ENCODE measurements at regions not wholly inside any gene's neighbourhood (a gene's known extent, or its start where the extent isn't known, plus 50 kb on each side); places are given as distances from the start of the nearest gene placed in this dataset.

- no peak overlapping the region for H3K4me2 ChIP-seq (ENCODE audit: extremely low read depth, insufficient read depth, low read length)
Measured at GRCh38 chr2:136375017-136375901, 257.3 kb upstream of the CXCR4 start.

DNA sequence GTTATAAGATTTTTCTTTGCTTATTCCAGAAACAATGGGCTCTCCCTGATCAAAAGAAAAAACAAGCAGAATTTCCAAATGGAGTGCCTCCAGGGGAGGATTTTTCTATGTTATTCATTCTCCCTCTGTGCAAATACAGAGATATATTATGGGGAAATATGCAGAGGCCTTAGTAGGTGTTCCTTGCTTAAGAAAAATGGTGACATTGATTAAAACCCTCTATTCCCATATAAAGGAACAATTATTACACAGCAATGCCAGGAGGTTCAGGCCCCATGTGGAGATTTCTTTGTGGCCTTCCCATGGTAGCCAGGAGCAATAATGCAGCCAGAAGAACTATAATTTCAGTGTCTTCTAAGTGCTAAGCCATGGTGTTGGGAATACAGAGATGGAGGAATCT is 255.9 kb upstream of the CXCR4 start:
- TF ChIP-seq, protein P1, sequence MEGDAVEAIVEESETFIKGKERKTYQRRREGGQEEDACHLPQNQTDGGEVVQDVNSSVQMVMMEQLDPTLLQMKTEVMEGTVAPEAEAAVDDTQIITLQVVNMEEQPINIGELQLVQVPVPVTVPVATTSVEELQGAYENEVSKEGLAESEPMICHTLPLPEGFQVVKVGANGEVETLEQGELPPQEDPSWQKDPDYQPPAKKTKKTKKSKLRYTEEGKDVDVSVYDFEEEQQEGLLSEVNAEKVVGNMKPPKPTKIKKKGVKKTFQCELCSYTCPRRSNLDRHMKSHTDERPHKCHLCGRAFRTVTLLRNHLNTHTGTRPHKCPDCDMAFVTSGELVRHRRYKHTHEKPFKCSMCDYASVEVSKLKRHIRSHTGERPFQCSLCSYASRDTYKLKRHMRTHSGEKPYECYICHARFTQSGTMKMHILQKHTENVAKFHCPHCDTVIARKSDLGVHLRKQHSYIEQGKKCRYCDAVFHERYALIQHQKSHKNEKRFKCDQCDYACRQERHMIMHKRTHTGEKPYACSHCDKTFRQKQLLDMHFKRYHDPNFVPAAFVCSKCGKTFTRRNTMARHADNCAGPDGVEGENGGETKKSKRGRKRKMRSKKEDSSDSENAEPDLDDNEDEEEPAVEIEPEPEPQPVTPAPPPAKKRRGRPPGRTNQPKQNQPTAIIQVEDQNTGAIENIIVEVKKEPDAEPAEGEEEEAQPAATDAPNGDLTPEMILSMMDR (conservative IDR thresholded peaks at IDR 0.05 in 1 of 2, IDR thresholded peaks at IDR 0.05 in 1 of 2; ENCODE audit: low read depth in 1 of 2, low read length in 2 of 2), result no peak
- TF ChIP-seq EZH2 (IDR thresholded peaks at IDR 0.05; ENCODE audit: low read length, missing control alignments), result no peak
- Histone ChIP-seq H3K9me3 (ENCODE audit: control insufficient read depth, insufficient read depth, low read depth, low read length) (no peaks in the 10 kb centered on the region), H4K20me1 (ENCODE audit: control insufficient read depth, extremely low read depth, insufficient read depth, low read length) (no peaks in the 10 kb centered on the region), H3K4me1 (ENCODE audit: control insufficient read depth, extremely low read depth, insufficient read depth, low read length) (no peaks in the 10 kb centered on the region), H3K27me3 (ENCODE audit: control insufficient read depth, insufficient read depth, low read length) (no peaks in the 10 kb centered on the region), H3K27ac (ENCODE audit: insufficient read depth, low read length) (no peak overlapping the region), H2AFZ (ENCODE audit: low read length) (no peak overlapping the region), H3K4me2 (ENCODE audit: extremely low read depth, insufficient read depth, low read length) (no peak overlapping the region), H3K4me3 (replicated peaks in 1 of 4; ENCODE audit: control extremely low read depth in 1 of 4, insufficient read depth in 1 of 4, low read depth in 3 of 4, low read length in 4 of 4) (no peak overlapping the region), H3K36me3 (ENCODE audit: control insufficient read depth, insufficient read depth, low read length) (no peaks in the 10 kb centered on the region), H3K9ac (ENCODE audit: insufficient read depth, low read length) (no peak overlapping the region), H3K79me2 (ENCODE audit: control insufficient read depth, insufficient read depth, low read length) (no peaks in the 10 kb centered on the region)
- DNase-seq (ENCODE audit: low read depth in 2 of 2), result no peak

More at GRCh38 chr2:136375017-136375901, 257.3 kb upstream of the CXCR4 start:
- TF ChIP-seq EZH2 (IDR thresholded peaks at IDR 0.05; ENCODE audit: low read length, missing control alignments), result no peak
- TF ChIP-seq, protein P1 (conservative IDR thresholded peaks at IDR 0.05 in 1 of 2, IDR thresholded peaks at IDR 0.05 in 1 of 2; ENCODE audit: low read depth in 1 of 2, low read length in 2 of 2), result no peak
- DNase-seq (ENCODE audit: low read depth in 2 of 2), result no peak
- H3K9ac ChIP-seq (ENCODE audit: insufficient read depth, low read length), result no peak overlapping the region
- H2AFZ ChIP-seq (ENCODE audit: low read length), result no peak overlapping the region
- no peaks in the 10 kb centered on the region for H3K79me2 ChIP-seq (ENCODE audit: control insufficient read depth, insufficient read depth, low read length)
- no peaks in the 10 kb centered on the region for H3K36me3 ChIP-seq (ENCODE audit: control insufficient read depth, insufficient read depth, low read length)
- H3K4me3 ChIP-seq (replicated peaks in 1 of 4; ENCODE audit: control extremely low read depth in 1 of 4, insufficient read depth in 1 of 4, low read depth in 3 of 4, low read length in 4 of 4), result no peak overlapping the region
- H3K27me3 ChIP-seq (ENCODE audit: control insufficient read depth, insufficient read depth, low read length), result no peaks in the 10 kb centered on the region
- no peaks in the 10 kb centered on the region for H3K9me3 ChIP-seq (ENCODE audit: control insufficient read depth, insufficient read depth, low read depth, low read length)
- H3K4me1 ChIP-seq (ENCODE audit: control insufficient read depth, extremely low read depth, insufficient read depth, low read length), result no peaks in the 10 kb centered on the region
- no peak overlapping the region for H3K27ac ChIP-seq (ENCODE audit: insufficient read depth, low read length)
- H4K20me1 ChIP-seq (ENCODE audit: control insufficient read depth, extremely low read depth, insufficient read depth, low read length), result no peaks in the 10 kb centered on the region

- no peaks in the 10 kb centered on the region for H3K79me2 ChIP-seq (ENCODE audit: control insufficient read depth, insufficient read depth, low read length)
- no peak overlapping the region for H3K4me2 ChIP-seq (ENCODE audit: extremely low read depth, insufficient read depth, low read length)
- H3K4me3 ChIP-seq (replicated peaks in 1 of 4; ENCODE audit: control extremely low read depth in 1 of 4, insufficient read depth in 1 of 4, low read depth in 3 of 4, low read length in 4 of 4), result no peak overlapping the region
- no peak for DNase-seq (ENCODE audit: low read depth in 2 of 2)
- no peak overlapping the region for H3K9ac ChIP-seq (ENCODE audit: insufficient read depth, low read length)
- H2AFZ ChIP-seq (ENCODE audit: low read length), result no peak overlapping the region
- no peak overlapping the region for H3K27ac ChIP-seq (ENCODE audit: insufficient read depth, low read length)
- H4K20me1 ChIP-seq (ENCODE audit: control insufficient read depth, extremely low read depth, insufficient read depth, low read length), result no peaks in the 10 kb centered on the region
- H3K36me3 ChIP-seq (ENCODE audit: control insufficient read depth, insufficient read depth, low read length), result no peaks in the 10 kb centered on the region
- H3K27me3 ChIP-seq (ENCODE audit: control insufficient read depth, insufficient read depth, low read length), result no peaks in the 10 kb centered on the region
- no peaks in the 10 kb centered on the region for H3K9me3 ChIP-seq (ENCODE audit: control insufficient read depth, insufficient read depth, low read depth, low read length)
- no peak for TF ChIP-seq EZH2 (IDR thresholded peaks at IDR 0.05; ENCODE audit: low read length, missing control alignments)
- no peaks in the 10 kb centered on the region for H3K4me1 ChIP-seq (ENCODE audit: control insufficient read depth, extremely low read depth, insufficient read depth, low read length)
Measured at GRCh38 chr2:136373029-136373428, 255.1 kb upstream of the CXCR4 start.
